Gastrocnemius medialis (tissue), 4 donors: ENCODE measurements at regions not wholly inside any gene's neighbourhood (a gene's known extent, or its start where the extent isn't known, plus 50 kb on each side); places are given as distances from the start of the nearest gene placed in this dataset.
"Not testable (repeated sequence)": the region's sequence is repeated elsewhere in the genome, so short reads cannot be mapped to it uniquely, and the experiment has no call there.

Experiments used
- ATAC-seq, 2 donors: fragments of 150-250 bp; one replicate each; pipeline ENCODE4 v1.9.1; 2016
- DNase-seq, 2 donors: peaks; one replicate each; pipeline ENCODE4 v3.0.0-alpha.2; 2019
- H3K27ac ChIP-seq, 4 donors: fragments of 200-600 bp; sonication (generic); 1 replicate in 1 of 4; 2 replicates in 3 of 4; pipeline ENCODE4 v1.5.1; 2016 to 2018; ENCODE audit warnings: mild to moderate bottlenecking in 2 of 4, moderate library complexity in 1 of 4
- H3K27me3 ChIP-seq, 3 donors: fragments of 200-600 bp; sonication (generic) in 2 of 3; 1 replicate in 1 of 3; 2 replicates in 2 of 3; pipeline versions ENCODE4 v1.5.1 to v1.6.0; 2016 to 2019; ENCODE audit warnings: mild to moderate bottlenecking in 1 of 3, moderate library complexity in 1 of 3
- H3K36me3 ChIP-seq, 2 donors: fragments of 200-600 bp; sonication (generic) in 1 of 2; one replicate each; pipeline ENCODE4 v1.5.1; 2017 to 2018
- H3K4me1 ChIP-seq, 2 donors: fragments of 200-600 bp; sonication (generic) in 1 of 2; one replicate each; pipeline ENCODE4 v1.5.1; 2016 to 2017; ENCODE audit warnings: mild to moderate bottlenecking in 2 of 2
- H3K4me3 ChIP-seq, 4 donors: fragments of 200-600 bp; sonication (generic) in 3 of 4; 1 replicate in 1 of 4; 2 replicates in 3 of 4; pipeline ENCODE4 v1.5.1; 2016 to 2019; ENCODE audit warnings: mild to moderate bottlenecking in 2 of 4
- H3K9me3 ChIP-seq, 3 donors: fragments of 200-600 bp; sonication (generic) in 2 of 3; 1 replicate in 1 of 3; 2 replicates in 2 of 3; pipeline ENCODE4 v1.5.1; 2016 to 2019
- POLR2A ChIP-seq, 2 donors: fragments of 450-650 bp; IDR thresholded peaks; one replicate each; pipeline ENCODE4 v1.6.1; 2017; ENCODE audit warnings: antibody characterized with exemption in 2 of 2, mild to moderate bottlenecking in 2 of 2, moderate library complexity in 2 of 2
- in situ Hi-C, 4 donors: fragments of 200-750 bp; cut with MboI; loops; one replicate each; pipeline versions ENCODE4 v1.15.0 to v1.8.0; 2017; ENCODE audit warnings: low sequenced_read_pairs in 4 of 4
- intact Hi-C: fragments of 100-400 bp; cut with DNase I; formaldehyde crosslinking; loops from one replicate; pipeline ENCODE4 v1.15.1; 2023; ENCODE audit warnings: low total_unique reads
- TF ChIP-seq, protein P1 (sequence below), 5 experiments: fragments of 450-650 bp in 3 of 5; fragments of 200-600 bp in 2 of 5; sonication (generic) in 2 of 5; IDR thresholded peaks in 4 of 5; conservative IDR thresholded peaks in 1 of 5; 1 replicate in 4 of 5; 2 replicates in 1 of 5; pipeline ENCODE4 v1.5.1; 2016 to 2019; ENCODE audit warnings: antibody characterized with exemption in 5 of 5, mild to moderate bottlenecking in 3 of 5, moderate library complexity in 3 of 5

DNA sequence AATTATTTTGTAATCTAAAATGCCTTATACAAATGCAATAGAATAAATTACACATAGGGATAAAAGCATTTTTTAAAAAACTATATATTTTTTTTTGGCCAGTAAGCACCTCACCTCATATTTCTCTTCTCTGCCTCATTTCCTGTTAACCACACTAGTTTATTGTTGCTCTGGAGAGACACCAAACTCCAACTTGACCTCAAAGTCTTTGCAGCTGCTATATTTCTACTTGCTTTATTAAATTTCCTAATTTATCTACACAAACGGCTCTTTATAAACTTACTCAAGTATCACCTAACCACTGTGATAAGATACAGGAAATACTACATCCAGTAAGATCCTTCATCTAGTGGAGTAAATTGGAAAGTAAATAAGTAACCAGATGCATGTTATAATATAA, 622.3 kb downstream of the C12orf50 start:
- ATAC-seq = no peak
- Histone ChIP-seq H3K4me3 (no peak overlapping the region), H3K4me1 (no peaks in the 10 kb centered on the region), H3K27me3 (no peaks in the 10 kb centered on the region), H3K27ac (no peak overlapping the region), H3K36me3 (no peaks in the 10 kb centered on the region), H3K9me3 (no peaks in the 10 kb centered on the region)
- intact Hi-C loops = no loop called here
- in situ Hi-C loops = no loop called here
- no peak for DNase-seq
- TF ChIP-seq, protein P1, sequence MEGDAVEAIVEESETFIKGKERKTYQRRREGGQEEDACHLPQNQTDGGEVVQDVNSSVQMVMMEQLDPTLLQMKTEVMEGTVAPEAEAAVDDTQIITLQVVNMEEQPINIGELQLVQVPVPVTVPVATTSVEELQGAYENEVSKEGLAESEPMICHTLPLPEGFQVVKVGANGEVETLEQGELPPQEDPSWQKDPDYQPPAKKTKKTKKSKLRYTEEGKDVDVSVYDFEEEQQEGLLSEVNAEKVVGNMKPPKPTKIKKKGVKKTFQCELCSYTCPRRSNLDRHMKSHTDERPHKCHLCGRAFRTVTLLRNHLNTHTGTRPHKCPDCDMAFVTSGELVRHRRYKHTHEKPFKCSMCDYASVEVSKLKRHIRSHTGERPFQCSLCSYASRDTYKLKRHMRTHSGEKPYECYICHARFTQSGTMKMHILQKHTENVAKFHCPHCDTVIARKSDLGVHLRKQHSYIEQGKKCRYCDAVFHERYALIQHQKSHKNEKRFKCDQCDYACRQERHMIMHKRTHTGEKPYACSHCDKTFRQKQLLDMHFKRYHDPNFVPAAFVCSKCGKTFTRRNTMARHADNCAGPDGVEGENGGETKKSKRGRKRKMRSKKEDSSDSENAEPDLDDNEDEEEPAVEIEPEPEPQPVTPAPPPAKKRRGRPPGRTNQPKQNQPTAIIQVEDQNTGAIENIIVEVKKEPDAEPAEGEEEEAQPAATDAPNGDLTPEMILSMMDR (IDR thresholded peaks at IDR 0.05 in 4 of 5, conservative IDR thresholded peaks at IDR 0.05 in 1 of 5) = no peak
- no peak for TF ChIP-seq POLR2A (IDR thresholded peaks at IDR 0.05)

DNA sequence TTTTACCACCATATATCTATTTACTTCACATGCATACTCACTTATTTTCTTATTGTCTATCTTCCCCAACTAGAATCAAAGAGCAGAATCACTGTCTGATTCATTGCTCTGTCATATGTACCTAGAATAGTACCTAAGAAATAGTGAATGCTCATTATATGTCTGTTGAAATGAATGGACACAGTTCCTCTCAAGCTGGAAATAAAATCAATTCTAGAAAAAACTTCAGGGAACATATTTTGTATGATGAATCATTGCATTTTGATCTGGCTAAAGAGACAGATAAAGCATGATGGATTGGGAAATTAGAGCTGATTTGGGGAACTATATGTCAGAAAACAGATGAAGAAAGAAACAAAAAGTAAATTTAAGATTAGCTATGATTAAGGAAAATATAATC, 623.3 kb downstream of the C12orf50 start:
- Histone ChIP-seq H3K4me1 (no peaks in the 10 kb centered on the region), H3K9me3 (no peaks in the 10 kb centered on the region), H3K4me3 (no peak overlapping the region), H3K27ac (no peak overlapping the region), H3K36me3 (no peaks in the 10 kb centered on the region), H3K27me3 (no peaks in the 10 kb centered on the region)
- TF ChIP-seq POLR2A (IDR thresholded peaks at IDR 0.05) = no peak
- TF ChIP-seq, protein P1 (IDR thresholded peaks at IDR 0.05 in 4 of 5, conservative IDR thresholded peaks at IDR 0.05 in 1 of 5) = no peak
- ATAC-seq = no peak
- intact Hi-C loops = no loop called here
- no peak for DNase-seq
- in situ Hi-C loops = no loop called here

GRCh38 chr12:87394168-87394567, 635.0 kb downstream of the C12orf50 start:
- H3K4me3 ChIP-seq, H3K27me3 ChIP-seq, DNase-seq, intact Hi-C loops, H3K36me3 ChIP-seq, ATAC-seq, H3K9me3 ChIP-seq, H3K4me1 ChIP-seq, H3K27ac ChIP-seq: not testable (repeated sequence)
- in situ Hi-C loops = loop anchor here in 1 of 4 donors (25.0 kb wide), 1 partner anchor 107 kb away; no protein-coding TSS in a partner anchor

- intact Hi-C loops (no loop called here), in situ Hi-C loops (loop anchor here in 1 of 4 donors (25.0 kb wide), 1 partner anchor 101 kb away; no protein-coding TSS in a partner anchor)
- H3K4me1 ChIP-seq = no peaks in the 10 kb centered on the region
- TF ChIP-seq POLR2A (IDR thresholded peaks at IDR 0.05) = no peak
- TF ChIP-seq, protein P1 (IDR thresholded peaks at IDR 0.05 in 4 of 5, conservative IDR thresholded peaks at IDR 0.05 in 1 of 5) = no peak
- no peaks in the 10 kb centered on the region for H3K36me3 ChIP-seq
- no peaks in the 10 kb centered on the region for H3K27me3 ChIP-seq
- no peak overlapping the region for H3K27ac ChIP-seq
- ATAC-seq (no peak), DNase-seq (no peak)
- H3K4me3 ChIP-seq = no peak overlapping the region
- H3K9me3 ChIP-seq = no peaks in the 10 kb centered on the region
Measured at GRCh38 chr12:87388376-87388775, 640.8 kb downstream of the C12orf50 start.

DNA sequence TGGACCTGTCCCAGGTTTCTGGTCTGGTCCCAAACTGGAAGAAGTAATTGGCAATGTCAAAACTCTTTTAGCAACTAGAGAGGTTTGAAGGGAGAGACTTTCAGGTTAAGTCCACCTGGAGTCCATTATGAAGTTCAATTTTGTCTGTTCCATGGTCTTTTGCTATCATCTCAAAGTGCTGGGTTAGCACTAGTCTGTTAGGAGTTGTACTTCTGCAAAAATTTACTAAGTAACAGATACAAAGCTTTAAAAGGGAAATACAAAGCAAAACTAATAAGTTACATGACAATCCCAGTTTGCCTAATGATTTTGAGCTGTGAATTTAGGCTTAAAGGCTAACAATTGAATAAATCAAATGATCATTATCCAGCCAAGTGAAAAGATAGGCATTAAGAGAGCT, 643.9 kb downstream of the C12orf50 start:
- intact Hi-C loops = no loop called here
- no peak for ATAC-seq
- in situ Hi-C loops = loop anchor here in 1 of 4 donors (25.0 kb wide), 1 partner anchor 98 kb away; no protein-coding TSS in a partner anchor

More for the DNA sequence above, 643.9 kb downstream of the C12orf50 start:
- TF ChIP-seq, protein P1 (IDR thresholded peaks at IDR 0.05 in 4 of 5, conservative IDR thresholded peaks at IDR 0.05 in 1 of 5) = no peak
- TF ChIP-seq POLR2A (IDR thresholded peaks at IDR 0.05) = no peak
- Histone ChIP-seq H3K36me3 (no peaks in the 10 kb centered on the region), H3K4me1 (no peaks in the 10 kb centered on the region), H3K27ac (no peak overlapping the region), H3K4me3 (no peak overlapping the region), H3K9me3 (no peaks in the 10 kb centered on the region), H3K27me3 (no peaks in the 10 kb centered on the region)
- DNase-seq = no peak
